ENCODE measurements at regions not wholly inside any gene's neighbourhood (a gene's known extent, or its start where the extent isn't known, plus 50 kb on each side); places are given as distances from the start of the nearest gene placed in this dataset.

GRCh38 chr3:194928227-194928626 is 242.5 kb downstream of the FAM43A start:
- TF ChIP-seq, protein P1, sequence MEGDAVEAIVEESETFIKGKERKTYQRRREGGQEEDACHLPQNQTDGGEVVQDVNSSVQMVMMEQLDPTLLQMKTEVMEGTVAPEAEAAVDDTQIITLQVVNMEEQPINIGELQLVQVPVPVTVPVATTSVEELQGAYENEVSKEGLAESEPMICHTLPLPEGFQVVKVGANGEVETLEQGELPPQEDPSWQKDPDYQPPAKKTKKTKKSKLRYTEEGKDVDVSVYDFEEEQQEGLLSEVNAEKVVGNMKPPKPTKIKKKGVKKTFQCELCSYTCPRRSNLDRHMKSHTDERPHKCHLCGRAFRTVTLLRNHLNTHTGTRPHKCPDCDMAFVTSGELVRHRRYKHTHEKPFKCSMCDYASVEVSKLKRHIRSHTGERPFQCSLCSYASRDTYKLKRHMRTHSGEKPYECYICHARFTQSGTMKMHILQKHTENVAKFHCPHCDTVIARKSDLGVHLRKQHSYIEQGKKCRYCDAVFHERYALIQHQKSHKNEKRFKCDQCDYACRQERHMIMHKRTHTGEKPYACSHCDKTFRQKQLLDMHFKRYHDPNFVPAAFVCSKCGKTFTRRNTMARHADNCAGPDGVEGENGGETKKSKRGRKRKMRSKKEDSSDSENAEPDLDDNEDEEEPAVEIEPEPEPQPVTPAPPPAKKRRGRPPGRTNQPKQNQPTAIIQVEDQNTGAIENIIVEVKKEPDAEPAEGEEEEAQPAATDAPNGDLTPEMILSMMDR (IDR thresholded peaks at IDR 0.05; ENCODE audit: insufficient read depth, low read length, poor library complexity, severe bottlenecking): no peak
- H3K27me3 ChIP-seq (ENCODE audit: control insufficient read depth, insufficient read depth, low read length): no peaks in the 10 kb centered on the region
- no peak overlapping the region for H3K4me3 ChIP-seq (ENCODE audit: low read depth, low read length)
- no peak for DNase-seq (ENCODE audit: low read depth)
- H3K36me3 ChIP-seq (ENCODE audit: control insufficient read depth, insufficient read depth, low read length): no peaks in the 10 kb centered on the region

- H3K36me3 ChIP-seq (ENCODE audit: control insufficient read depth, insufficient read depth, low read length): no peaks in the 10 kb centered on the region
- TF ChIP-seq, protein P1 (IDR thresholded peaks at IDR 0.05; ENCODE audit: insufficient read depth, low read length, poor library complexity, severe bottlenecking): peak; percentile 61
- no peak overlapping the region for H3K4me3 ChIP-seq (ENCODE audit: low read depth, low read length)
- DNase-seq (ENCODE audit: low read depth): no peak
- H3K27me3 ChIP-seq (ENCODE audit: control insufficient read depth, insufficient read depth, low read length): no peaks in the 10 kb centered on the region
Measured at GRCh38 chr3:194928831-194929577, 243.3 kb downstream of the FAM43A start.

DNA sequence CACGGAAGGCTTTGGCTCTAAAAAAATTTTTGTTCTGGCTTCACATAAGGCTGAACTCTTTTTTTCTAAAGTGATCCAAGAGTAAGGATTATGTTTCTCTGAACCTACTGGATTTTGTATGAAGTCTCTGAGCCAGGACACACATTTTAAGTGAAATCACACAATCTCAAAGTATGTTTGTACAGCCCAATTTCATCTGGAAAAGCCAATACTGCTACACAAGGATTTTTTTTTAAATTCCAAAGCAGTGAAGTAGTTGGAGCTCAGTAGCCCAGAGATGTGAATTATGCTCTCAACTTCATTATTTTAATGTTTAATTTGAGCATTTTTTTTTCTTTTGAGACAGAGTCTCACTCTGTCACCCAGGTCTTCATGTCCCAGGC is 243.9 kb downstream of the FAM43A start:
- TF ChIP-seq, protein P1 (IDR thresholded peaks at IDR 0.05; ENCODE audit: insufficient read depth, low read length, poor library complexity, severe bottlenecking): no peak
- no peaks in the 10 kb centered on the region for H3K36me3 ChIP-seq (ENCODE audit: control insufficient read depth, insufficient read depth, low read length)
- no peak overlapping the region for H3K4me3 ChIP-seq (ENCODE audit: low read depth, low read length)
- no peaks in the 10 kb centered on the region for H3K27me3 ChIP-seq (ENCODE audit: control insufficient read depth, insufficient read depth, low read length)
- DNase-seq (ENCODE audit: low read depth): no peak

GRCh38 chr3:194930377-194931204 is 244.9 kb downstream of the FAM43A start:
- no peak overlapping the region for H3K4me3 ChIP-seq (ENCODE audit: low read depth, low read length)
- H3K36me3 ChIP-seq (ENCODE audit: control insufficient read depth, insufficient read depth, low read length): no peaks in the 10 kb centered on the region
- TF ChIP-seq, protein P1 (IDR thresholded peaks at IDR 0.05; ENCODE audit: insufficient read depth, low read length, poor library complexity, severe bottlenecking): no peak
- DNase-seq (ENCODE audit: low read depth): peak; percentile 42
- no peaks in the 10 kb centered on the region for H3K27me3 ChIP-seq (ENCODE audit: control insufficient read depth, insufficient read depth, low read length)

GRCh38 chr3:194931347-194931746 is 245.7 kb downstream of the FAM43A start:
- no peaks in the 10 kb centered on the region for H3K27me3 ChIP-seq (ENCODE audit: control insufficient read depth, insufficient read depth, low read length)
- no peaks in the 10 kb centered on the region for H3K36me3 ChIP-seq (ENCODE audit: control insufficient read depth, insufficient read depth, low read length)
- DNase-seq (ENCODE audit: low read depth): no peak
- H3K4me3 ChIP-seq (ENCODE audit: low read depth, low read length): no peak overlapping the region
- TF ChIP-seq, protein P1 (IDR thresholded peaks at IDR 0.05; ENCODE audit: insufficient read depth, low read length, poor library complexity, severe bottlenecking): no peak
